Right lobe of liver (tissue), 6 donors: ENCODE measurements at regions not wholly inside any gene's neighbourhood (a gene's known extent, or its start where the extent isn't known, plus 50 kb on each side); places are given as distances from the start of the nearest gene placed in this dataset.

Source experiments
- ATAC-seq, 4 donors: fragments of 200-7000 bp; cut with Tn5 transposase; one replicate each; pipeline ENCODE4 v1.9.1; 2020; ENCODE audit warnings: mild to moderate bottlenecking in 4 of 4, moderate library complexity in 4 of 4
- DNase-seq, 3 donors: peaks; one replicate each; pipeline ENCODE4 v3.0.0-alpha.2; 2020
- H3K27ac ChIP-seq, 3 donors: fragments of 200-600 bp; one replicate each; pipeline ENCODE4 v1.8.0; 2022
- H3K27me3 ChIP-seq, 2 donors: fragments of 200-600 bp; one replicate each; pipeline ENCODE4 v1.8.0; 2022
- H3K36me3 ChIP-seq, 4 donors: fragments of 200-600 bp; sonication (generic) in 1 of 4; one replicate each; pipeline versions ENCODE4 v1.5.1 to v1.8.0; 2017 to 2022; ENCODE audit warnings: control low read depth in 1 of 4
- H3K4me1 ChIP-seq, 4 donors: fragments of 200-600 bp; sonication (generic) in 1 of 4; one replicate each; pipeline versions ENCODE4 v1.5.1 to v1.8.0; 2017 to 2022; ENCODE audit warnings: control low read depth in 1 of 4
- H3K4me3 ChIP-seq, 3 donors: fragments of 200-600 bp; one replicate each; pipeline ENCODE4 v1.8.0; 2022
- H3K9me3 ChIP-seq, 4 donors: fragments of 200-600 bp; sonication (generic) in 1 of 4; one replicate each; pipeline versions ENCODE4 v1.5.1 to v1.8.0; 2017 to 2022; ENCODE audit warnings: control low read depth in 1 of 4
- POLR2A ChIP-seq: fragments of 450-650 bp; IDR thresholded peaks from one replicate; pipeline ENCODE4 v1.6.1; 2017; ENCODE audit warnings: antibody characterized with exemption, mild to moderate bottlenecking
- WGBS: methylation state at CpG from one replicate; pipeline ENCODE4 v1.1.6; 2018; ENCODE audit warnings: low coverage, low lambda C conversion rate; ENCODE audit not compliant: insufficient coverage; ENCODE audit errors: missing lambda C conversion rate; 5-methylcytosine and 5-hydroxymethylcytosine counted together
- intact Hi-C, 2 donors: fragments of 100-400 bp; cut with DNase I; formaldehyde crosslinking; loops; one replicate each; pipeline versions ENCODE4 v1.11.2 to v1.14.1; 2022
- TF ChIP-seq, protein P1 (sequence below), 4 donors: fragments of 200-600 bp in 3 of 4; fragments of 450-650 bp in 1 of 4; IDR thresholded peaks; one replicate each; pipeline versions ENCODE4 v1.5.1 to v1.8.0; 2016 to 2022; ENCODE audit warnings: antibody characterized with exemption in 4 of 4, mild to moderate bottlenecking in 2 of 4
- donor health status: DM: no; HTN: yes; CAD: no.
- donor health status: DM: no; HTN: no; CAD: no.
- donor health status: DM: no; HTN: no; CAD: no.
- donor health status: DM: no; HTN: yes; CAD: no.
- donor health status: DM: no; HTN: yes; CAD: no.

- intact Hi-C loops, result no loop called here
- no peak overlapping the region for H3K4me3 ChIP-seq
- H3K27me3 ChIP-seq, result no peaks in the 10 kb centered on the region
- DNase-seq, result no peak
- no peak overlapping the region for H3K27ac ChIP-seq
- H3K4me1 ChIP-seq, result no peaks in the 10 kb centered on the region
- no peaks in the 10 kb centered on the region for H3K36me3 ChIP-seq
- no peak for TF ChIP-seq POLR2A
- TF ChIP-seq, protein P1, sequence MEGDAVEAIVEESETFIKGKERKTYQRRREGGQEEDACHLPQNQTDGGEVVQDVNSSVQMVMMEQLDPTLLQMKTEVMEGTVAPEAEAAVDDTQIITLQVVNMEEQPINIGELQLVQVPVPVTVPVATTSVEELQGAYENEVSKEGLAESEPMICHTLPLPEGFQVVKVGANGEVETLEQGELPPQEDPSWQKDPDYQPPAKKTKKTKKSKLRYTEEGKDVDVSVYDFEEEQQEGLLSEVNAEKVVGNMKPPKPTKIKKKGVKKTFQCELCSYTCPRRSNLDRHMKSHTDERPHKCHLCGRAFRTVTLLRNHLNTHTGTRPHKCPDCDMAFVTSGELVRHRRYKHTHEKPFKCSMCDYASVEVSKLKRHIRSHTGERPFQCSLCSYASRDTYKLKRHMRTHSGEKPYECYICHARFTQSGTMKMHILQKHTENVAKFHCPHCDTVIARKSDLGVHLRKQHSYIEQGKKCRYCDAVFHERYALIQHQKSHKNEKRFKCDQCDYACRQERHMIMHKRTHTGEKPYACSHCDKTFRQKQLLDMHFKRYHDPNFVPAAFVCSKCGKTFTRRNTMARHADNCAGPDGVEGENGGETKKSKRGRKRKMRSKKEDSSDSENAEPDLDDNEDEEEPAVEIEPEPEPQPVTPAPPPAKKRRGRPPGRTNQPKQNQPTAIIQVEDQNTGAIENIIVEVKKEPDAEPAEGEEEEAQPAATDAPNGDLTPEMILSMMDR (IDR thresholded peaks at IDR 0.05), result no peak
- H3K9me3 ChIP-seq, result no peaks in the 10 kb centered on the region
- no peak for ATAC-seq
- 36% methylated on average over 7 of the region's 7 CpGs for WGBS
Observed at GRCh38 chr1:29392486-29393450, 156.4 kb downstream of the PTPRU start.

GRCh38 chr1:29392036-29392435, 155.7 kb downstream of the PTPRU start:
- H3K9me3 ChIP-seq, result no peaks in the 10 kb centered on the region
- 33% methylated on average over 3 of the region's 3 CpGs for WGBS
- no peak overlapping the region for H3K27ac ChIP-seq
- H3K27me3 ChIP-seq, result no peaks in the 10 kb centered on the region
- H3K4me3 ChIP-seq, result no peak overlapping the region
- no peaks in the 10 kb centered on the region for H3K36me3 ChIP-seq
- ATAC-seq, result no peak
- DNase-seq, result no peak
- TF ChIP-seq, protein P1 (IDR thresholded peaks at IDR 0.05), result no peak
- no peak for TF ChIP-seq POLR2A
- H3K4me1 ChIP-seq, result no peaks in the 10 kb centered on the region
- intact Hi-C loops, result no loop called here

DNA sequence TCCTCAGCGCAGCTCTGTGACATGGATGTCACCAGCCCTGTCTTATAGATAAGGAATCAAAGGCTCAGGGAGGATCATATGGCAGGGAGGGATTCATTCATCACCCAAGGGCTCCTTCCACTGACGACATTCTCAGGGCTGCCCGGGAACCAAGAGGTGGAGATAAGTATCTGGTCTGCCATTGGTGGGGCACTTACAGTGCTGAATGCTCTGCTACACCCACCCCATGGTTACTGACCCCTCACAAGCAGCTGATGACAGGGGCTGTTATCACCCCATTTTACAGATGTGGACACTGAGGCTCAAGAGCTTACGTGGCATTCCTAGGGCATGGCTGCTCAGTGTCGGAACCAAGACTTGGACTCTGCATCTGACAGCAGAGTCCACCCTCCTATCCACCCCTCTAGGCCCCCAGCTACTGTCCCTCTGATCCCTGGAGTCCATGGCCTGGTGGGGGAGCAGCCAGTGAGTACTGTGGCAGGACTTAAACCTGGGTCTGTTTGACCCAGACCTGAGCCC, 155.1 kb downstream of the PTPRU start:
- Histone ChIP-seq H3K9me3 (no peaks in the 10 kb centered on the region), H3K27ac (no peak overlapping the region), H3K4me3 (no peak overlapping the region), H3K27me3 (no peaks in the 10 kb centered on the region), H3K36me3 (no peaks in the 10 kb centered on the region), H3K4me1 (no peaks in the 10 kb centered on the region)
- no peak for TF ChIP-seq POLR2A
- TF ChIP-seq, protein P1 (IDR thresholded peaks at IDR 0.05), result no peak
- intact Hi-C loops, result no loop called here
- WGBS, result 30% methylated on average over 2 of the region's 5 CpGs
- DNase-seq (no peak), ATAC-seq (no peak)

- intact Hi-C loops, result no loop called here
- no peak for DNase-seq
- ATAC-seq, result no peak
- WGBS, result 20% methylated on average over 9 of the region's 16 CpGs
- Histone ChIP-seq H3K9me3 (no peaks in the 10 kb centered on the region), H3K27me3 (no peaks in the 10 kb centered on the region), H3K4me1 (no peaks in the 10 kb centered on the region), H3K27ac (no peak overlapping the region), H3K4me3 (no peak overlapping the region), H3K36me3 (no peaks in the 10 kb centered on the region)
- TF ChIP-seq, protein P1 (IDR thresholded peaks at IDR 0.05), result no peak
- TF ChIP-seq POLR2A, result no peak
Observed at GRCh38 chr1:29390491-29391361, 154.4 kb downstream of the PTPRU start.
